Effector memory CD8-positive, alpha-beta T cell (primary cell): ENCODE measurements at regions not wholly inside any gene's neighbourhood (a gene's known extent, or its start where the extent isn't known, plus 50 kb on each side); places are given as distances from the start of the nearest gene placed in this dataset.

Experiments used
- ATAC-seq: fragments of 150-1000 bp; cut with Tn5 transposase; replicated peaks from 2 replicates; pipeline ENCODE4 v1.10.0; 2021; ENCODE audit warnings: mild to moderate bottlenecking, moderate library complexity
- DNase-seq, 3 experiments: peaks; one replicate each; pipeline ENCODE4 v3.0.0; 2021
- H3K27ac Mint-ChIP-seq, 2 donors: one replicate each; pipeline ENCODE4 v1.8.0; 2022; ENCODE audit warnings: mild to moderate bottlenecking in 2 of 2, mixed read lengths in 2 of 2, moderate library complexity in 2 of 2
- H3K27me3 Mint-ChIP-seq, 2 donors: one replicate each; pipeline ENCODE4 v1.8.0; 2022; ENCODE audit warnings: mixed read lengths in 2 of 2
- H3K36me3 Mint-ChIP-seq: one replicate; pipeline ENCODE4 v1.8.0; 2022; ENCODE audit warnings: mild to moderate bottlenecking, moderate library complexity, mixed read lengths; ENCODE audit not compliant: insufficient read depth
- H3K4me1 Mint-ChIP-seq, 2 donors: one replicate each; pipeline ENCODE4 v1.8.0; 2022; ENCODE audit warnings: low read depth in 2 of 2, mixed read lengths in 2 of 2
- H3K4me3 Mint-ChIP-seq, 2 donors: one replicate each; pipeline ENCODE4 v1.8.0; 2022; ENCODE audit warnings: mild to moderate bottlenecking in 2 of 2, mixed read lengths in 2 of 2, moderate library complexity in 2 of 2
- H3K9me3 Mint-ChIP-seq, 2 donors: one replicate each; pipeline ENCODE4 v1.8.0; 2022; ENCODE audit warnings: mixed read lengths in 2 of 2

- no peak overlapping the region for H3K27ac Mint-ChIP-seq
- no peaks in the 10 kb centered on the region for H3K4me1 Mint-ChIP-seq
- no peak overlapping the region for H3K4me3 Mint-ChIP-seq
- no peak for DNase-seq
- no peaks in the 10 kb centered on the region for H3K9me3 Mint-ChIP-seq
- peaks cover 0 to 21% of the 10 kb centered on the region in 2 donors for H3K27me3 Mint-ChIP-seq
- ATAC-seq: no peak
- peaks cover 2% of the 10 kb centered on the region for H3K36me3 Mint-ChIP-seq
These were observed 721.1 kb downstream of the QKI start for GRCh38 chr6:164135511-164136132.

GRCh38 chr6:164133095-164133494 is 718.6 kb downstream of the QKI start:
- Mint-ChIP-seq H3K36me3 (peaks cover 2% of the 10 kb centered on the region), H3K9me3 (no peaks in the 10 kb centered on the region), H3K27me3 (peaks cover 0 to 19% of the 10 kb centered on the region in 2 donors), H3K4me3 (no peak overlapping the region), H3K4me1 (no peaks in the 10 kb centered on the region), H3K27ac (no peak overlapping the region)
- ATAC-seq (no peak), DNase-seq (no peak)

GRCh38 chr6:164130585-164130984 is 716.1 kb downstream of the QKI start:
- ATAC-seq: no peak
- Mint-ChIP-seq H3K4me3 (no peak overlapping the region), H3K27me3 (peaks cover 0 to 19% of the 10 kb centered on the region in 2 donors)

GRCh38 chr6:164130151-164130550 is 715.6 kb downstream of the QKI start:
- Mint-ChIP-seq H3K27ac (peak overlapping the region in 1 of 2 donors; percentile 13), H3K27me3 (peaks cover 0 to 15% of the 10 kb centered on the region in 2 donors), H3K4me1 (no peaks in the 10 kb centered on the region), H3K9me3 (peaks cover 1 to 6% of the 10 kb centered on the region in 2 donors), H3K4me3 (no peak overlapping the region), H3K36me3 (peaks cover 2% of the 10 kb centered on the region)
- no peak for DNase-seq
- no peak for ATAC-seq

More at GRCh38 chr6:164130585-164130984, 716.1 kb downstream of the QKI start:
- Mint-ChIP-seq H3K9me3 (peaks cover 0 to 2% of the 10 kb centered on the region in 2 donors), H3K4me1 (no peaks in the 10 kb centered on the region), H3K36me3 (peaks cover 2% of the 10 kb centered on the region), H3K27ac (peak overlapping the region in 1 of 2 donors; percentile 13)
- DNase-seq: no peak

GRCh38 chr6:164129218-164129617 is 714.7 kb downstream of the QKI start:
- H3K27ac Mint-ChIP-seq: no peak overlapping the region
- H3K36me3 Mint-ChIP-seq: peaks cover 2% of the 10 kb centered on the region
- H3K4me3 Mint-ChIP-seq: no peak overlapping the region
- no peak for ATAC-seq
- peaks cover 0 to 10% of the 10 kb centered on the region in 2 donors for H3K27me3 Mint-ChIP-seq
- H3K4me1 Mint-ChIP-seq: no peaks in the 10 kb centered on the region
- H3K9me3 Mint-ChIP-seq: peaks cover 1 to 11% of the 10 kb centered on the region in 2 donors
- no peak for DNase-seq

- Mint-ChIP-seq H3K27me3 (peaks cover 0 to 9% of the 10 kb centered on the region in 2 donors), H3K4me3 (no peak overlapping the region), H3K4me1 (no peaks in the 10 kb centered on the region), H3K27ac (no peak overlapping the region), H3K36me3 (peaks cover under 1% of the 10 kb centered on the region), H3K9me3 (peaks cover 1 to 11% of the 10 kb centered on the region in 2 donors)
- ATAC-seq (no peak), DNase-seq (no peak)
These were observed 713.6 kb downstream of the QKI start for GRCh38 chr6:164128101-164128500.

- H3K27ac Mint-ChIP-seq: no peak overlapping the region
- H3K4me1 Mint-ChIP-seq: no peaks in the 10 kb centered on the region
- peaks cover 4 to 11% of the 10 kb centered on the region in 2 donors for H3K9me3 Mint-ChIP-seq
- H3K4me3 Mint-ChIP-seq: no peak overlapping the region
- DNase-seq (no peak), ATAC-seq (no peak)
- H3K27me3 Mint-ChIP-seq: no peaks in the 10 kb centered on the region
- H3K36me3 Mint-ChIP-seq: no peaks in the 10 kb centered on the region
These were observed 710.5 kb downstream of the QKI start for GRCh38 chr6:164124986-164125385.

GRCh38 chr6:164124473-164124872 is 710.0 kb downstream of the QKI start:
- Mint-ChIP-seq H3K9me3 (peaks cover 4 to 11% of the 10 kb centered on the region in 2 donors), H3K27ac (no peak overlapping the region), H3K4me3 (no peak overlapping the region), H3K4me1 (no peaks in the 10 kb centered on the region), H3K27me3 (peaks cover 0 to under 1% of the 10 kb centered on the region in 2 donors), H3K36me3 (no peaks in the 10 kb centered on the region)
- ATAC-seq (no peak), DNase-seq (no peak)

GRCh38 chr6:164122109-164122508 is 707.6 kb downstream of the QKI start:
- Mint-ChIP-seq H3K27me3 (peaks cover 0 to 8% of the 10 kb centered on the region in 2 donors), H3K36me3 (no peaks in the 10 kb centered on the region), H3K4me3 (no peak overlapping the region), H3K4me1 (no peaks in the 10 kb centered on the region), H3K9me3 (peaks cover 4 to 11% of the 10 kb centered on the region in 2 donors), H3K27ac (no peak overlapping the region)
- no peak for DNase-seq
- no peak for ATAC-seq

- no peak overlapping the region for H3K4me3 Mint-ChIP-seq
- no peak for DNase-seq
- no peaks in the 10 kb centered on the region for H3K36me3 Mint-ChIP-seq
- H3K4me1 Mint-ChIP-seq: no peaks in the 10 kb centered on the region
- peaks cover 0 to 8% of the 10 kb centered on the region in 2 donors for H3K27me3 Mint-ChIP-seq
- no peak overlapping the region for H3K27ac Mint-ChIP-seq
- peaks cover 4 to 11% of the 10 kb centered on the region in 2 donors for H3K9me3 Mint-ChIP-seq
- ATAC-seq: no peak
These were observed 707.0 kb downstream of the QKI start for GRCh38 chr6:164121527-164121926.

GRCh38 chr6:164114651-164115050 is 700.1 kb downstream of the QKI start:
- ATAC-seq (no peak), DNase-seq (no peak)
- peaks cover 5 to 33% of the 10 kb centered on the region in 2 donors for H3K27me3 Mint-ChIP-seq
- H3K4me3 Mint-ChIP-seq: no peak overlapping the region
- no peaks in the 10 kb centered on the region for H3K36me3 Mint-ChIP-seq
- no peaks in the 10 kb centered on the region for H3K4me1 Mint-ChIP-seq
- no peak overlapping the region for H3K27ac Mint-ChIP-seq
- H3K9me3 Mint-ChIP-seq: peaks cover 0 to 12% of the 10 kb centered on the region in 2 donors

GRCh38 chr6:164114051-164114450 is 699.5 kb downstream of the QKI start:
- peaks cover 5 to 28% of the 10 kb centered on the region in 2 donors for H3K27me3 Mint-ChIP-seq
- ATAC-seq: no peak
- peaks cover 0 to 12% of the 10 kb centered on the region in 2 donors for H3K9me3 Mint-ChIP-seq
- peaks cover 0 to 5% of the 10 kb centered on the region in 2 donors for H3K4me1 Mint-ChIP-seq
- DNase-seq: no peak
- no peak overlapping the region for H3K27ac Mint-ChIP-seq
- no peak overlapping the region for H3K4me3 Mint-ChIP-seq
- no peaks in the 10 kb centered on the region for H3K36me3 Mint-ChIP-seq

GRCh38 chr6:164113637-164114036 is 699.1 kb downstream of the QKI start:
- no peak overlapping the region for H3K27ac Mint-ChIP-seq

GRCh38 chr6:164109770-164110140 is 695.2 kb downstream of the QKI start:
- ATAC-seq: no peak
- Mint-ChIP-seq H3K27me3 (peaks cover 5 to 25% of the 10 kb centered on the region in 2 donors), H3K27ac (no peak overlapping the region), H3K4me3 (no peak overlapping the region), H3K36me3 (peaks cover 3% of the 10 kb centered on the region), H3K4me1 (peaks cover 0 to 5% of the 10 kb centered on the region in 2 donors), H3K9me3 (peaks cover 0 to 12% of the 10 kb centered on the region in 2 donors)
- no peak for DNase-seq

More at GRCh38 chr6:164113637-164114036, 699.1 kb downstream of the QKI start:
- no peaks in the 10 kb centered on the region for H3K36me3 Mint-ChIP-seq
- DNase-seq (no peak), ATAC-seq (no peak)
- peaks cover 0 to 5% of the 10 kb centered on the region in 2 donors for H3K4me1 Mint-ChIP-seq
- H3K9me3 Mint-ChIP-seq: peaks cover 0 to 12% of the 10 kb centered on the region in 2 donors
- no peak overlapping the region for H3K4me3 Mint-ChIP-seq
- peaks cover 5 to 25% of the 10 kb centered on the region in 2 donors for H3K27me3 Mint-ChIP-seq
